DND-41 (cell line): ENCODE measurements at regions not wholly inside any gene's neighbourhood (a gene's known extent, or its start where the extent isn't known, plus 50 kb on each side); places are given as distances from the start of the nearest gene placed in this dataset.

ENCODE experiments used
- EZH2 ChIP-seq: IDR thresholded peaks from 3 replicates; pipeline ENCODE4 v1.6.1; 2012; ENCODE audit warnings: borderline replicate concordance, low read depth, mild to moderate bottlenecking, moderate library complexity, low read length, inconsistent platforms; ENCODE audit not compliant: severe bottlenecking
- TF ChIP-seq, protein P1 (sequence below): IDR thresholded peaks from 2 replicates; pipeline ENCODE4 v1.5.1; 2012; ENCODE audit warnings: borderline replicate concordance, low read length, moderate library complexity, mild to moderate bottlenecking; ENCODE audit not compliant: poor library complexity, severe bottlenecking; ENCODE audit errors: extremely low read depth

DNA sequence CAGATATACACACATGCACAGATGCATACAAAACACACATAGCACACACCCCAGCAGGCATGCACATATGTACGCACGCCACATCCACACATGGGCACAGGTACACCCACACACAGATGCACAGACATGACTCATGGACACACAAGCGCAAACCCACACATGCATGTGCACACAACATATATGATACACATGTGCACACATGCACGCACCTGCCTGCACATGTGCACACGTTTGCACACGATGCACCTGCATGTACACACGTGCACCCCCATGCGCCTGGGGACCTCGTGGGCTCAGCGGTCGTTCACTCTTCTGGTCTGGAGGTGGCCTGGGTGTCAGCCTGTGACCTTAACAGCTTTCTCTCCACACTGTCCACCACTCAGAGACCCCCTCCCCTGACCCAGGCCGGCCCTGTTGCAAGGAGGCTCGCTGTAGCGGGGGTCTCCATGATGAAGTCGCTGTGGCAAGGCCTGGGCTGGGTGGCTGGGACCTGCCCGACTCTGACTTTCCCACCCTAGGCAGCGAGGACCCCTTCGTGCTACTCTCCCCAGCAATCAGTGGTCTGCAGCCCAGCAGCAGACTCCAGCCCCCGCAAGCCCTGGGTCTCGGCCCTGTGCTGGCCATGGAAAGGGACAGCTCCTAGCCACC, 92.1 kb upstream of the TTC34 start:
- TF ChIP-seq, protein P1, sequence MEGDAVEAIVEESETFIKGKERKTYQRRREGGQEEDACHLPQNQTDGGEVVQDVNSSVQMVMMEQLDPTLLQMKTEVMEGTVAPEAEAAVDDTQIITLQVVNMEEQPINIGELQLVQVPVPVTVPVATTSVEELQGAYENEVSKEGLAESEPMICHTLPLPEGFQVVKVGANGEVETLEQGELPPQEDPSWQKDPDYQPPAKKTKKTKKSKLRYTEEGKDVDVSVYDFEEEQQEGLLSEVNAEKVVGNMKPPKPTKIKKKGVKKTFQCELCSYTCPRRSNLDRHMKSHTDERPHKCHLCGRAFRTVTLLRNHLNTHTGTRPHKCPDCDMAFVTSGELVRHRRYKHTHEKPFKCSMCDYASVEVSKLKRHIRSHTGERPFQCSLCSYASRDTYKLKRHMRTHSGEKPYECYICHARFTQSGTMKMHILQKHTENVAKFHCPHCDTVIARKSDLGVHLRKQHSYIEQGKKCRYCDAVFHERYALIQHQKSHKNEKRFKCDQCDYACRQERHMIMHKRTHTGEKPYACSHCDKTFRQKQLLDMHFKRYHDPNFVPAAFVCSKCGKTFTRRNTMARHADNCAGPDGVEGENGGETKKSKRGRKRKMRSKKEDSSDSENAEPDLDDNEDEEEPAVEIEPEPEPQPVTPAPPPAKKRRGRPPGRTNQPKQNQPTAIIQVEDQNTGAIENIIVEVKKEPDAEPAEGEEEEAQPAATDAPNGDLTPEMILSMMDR: no peak
- no peak for TF ChIP-seq EZH2
